ENCODE measurements at regions not wholly inside any gene's neighbourhood (a gene's known extent, or its start where the extent isn't known, plus 50 kb on each side); places are given as distances from the start of the nearest gene placed in this dataset.

GRCh38 chr19:30173593-30174356, 198.4 kb upstream of the ZNF536 start:
- Histone ChIP-seq H3K27me3 (ENCODE audit: control insufficient read depth, insufficient read depth, low read length) (no peaks in the 10 kb centered on the region), H3K36me3 (ENCODE audit: control insufficient read depth, insufficient read depth, low read length) (no peaks in the 10 kb centered on the region), H3K4me3 (ENCODE audit: low read depth, low read length) (no peak overlapping the region)
- no peak for FAIRE-seq
- no peak for DNase-seq (ENCODE audit: low read depth)
- TF ChIP-seq CTCF (IDR thresholded peaks at IDR 0.05; ENCODE audit: insufficient read depth, low read length, severe bottlenecking), result no peak

GRCh38 chr19:30174357-30174645, 197.9 kb upstream of the ZNF536 start:
- Histone ChIP-seq H3K36me3 (ENCODE audit: control insufficient read depth, insufficient read depth, low read length) (no peaks in the 10 kb centered on the region), H3K4me3 (ENCODE audit: low read depth, low read length) (no peak overlapping the region), H3K27me3 (ENCODE audit: control insufficient read depth, insufficient read depth, low read length) (no peaks in the 10 kb centered on the region)
- FAIRE-seq (no peak), DNase-seq (ENCODE audit: low read depth) (no peak)
- TF ChIP-seq CTCF (IDR thresholded peaks at IDR 0.05; ENCODE audit: insufficient read depth, low read length, severe bottlenecking), result no peak

- no peak for FAIRE-seq
- no peak for TF ChIP-seq CTCF (IDR thresholded peaks at IDR 0.05; ENCODE audit: insufficient read depth, low read length, severe bottlenecking)
Measured at GRCh38 chr19:30174791-30175190, 197.4 kb upstream of the ZNF536 start.

GRCh38 chr19:30175987-30176386, 196.2 kb upstream of the ZNF536 start:
- FAIRE-seq, result peak; percentile 18
- no peak for TF ChIP-seq CTCF (IDR thresholded peaks at IDR 0.05; ENCODE audit: insufficient read depth, low read length, severe bottlenecking)
- no peaks in the 10 kb centered on the region for H3K36me3 ChIP-seq (ENCODE audit: control insufficient read depth, insufficient read depth, low read length)
- DNase-seq (ENCODE audit: low read depth), result no peak
- no peak overlapping the region for H3K4me3 ChIP-seq (ENCODE audit: low read depth, low read length)
- no peaks in the 10 kb centered on the region for H3K27me3 ChIP-seq (ENCODE audit: control insufficient read depth, insufficient read depth, low read length)

More at GRCh38 chr19:30174791-30175190, 197.4 kb upstream of the ZNF536 start:
- DNase-seq (ENCODE audit: low read depth), result no peak
- Histone ChIP-seq H3K27me3 (ENCODE audit: control insufficient read depth, insufficient read depth, low read length) (no peaks in the 10 kb centered on the region), H3K36me3 (ENCODE audit: control insufficient read depth, insufficient read depth, low read length) (no peaks in the 10 kb centered on the region), H3K4me3 (ENCODE audit: low read depth, low read length) (no peak overlapping the region)

GRCh38 chr19:30178721-30179402, 193.3 kb upstream of the ZNF536 start:
- H3K36me3 ChIP-seq (ENCODE audit: control insufficient read depth, insufficient read depth, low read length), result no peaks in the 10 kb centered on the region
- no peak overlapping the region for H3K4me3 ChIP-seq (ENCODE audit: low read depth, low read length)
- FAIRE-seq (no peak), DNase-seq (ENCODE audit: low read depth) (no peak)
- no peak for TF ChIP-seq CTCF (IDR thresholded peaks at IDR 0.05; ENCODE audit: insufficient read depth, low read length, severe bottlenecking)
- no peaks in the 10 kb centered on the region for H3K27me3 ChIP-seq (ENCODE audit: control insufficient read depth, insufficient read depth, low read length)

Data from bronchial epithelial cell (primary cell).